Fibroblast of pulmonary artery (primary cell): ENCODE measurements at regions not wholly inside any gene's neighbourhood (a gene's known extent, or its start where the extent isn't known, plus 50 kb on each side); places are given as distances from the start of the nearest gene placed in this dataset.

Source experiments
- DNase-seq: peaks from one replicate; pipeline ENCODE4 v3.0.0-alpha.2; 2010; ENCODE audit warnings: low read depth
- H3K4me3 ChIP-seq: replicated peaks from 2 replicates; pipeline ENCODE4 v1.5.1; 2011; ENCODE audit warnings: low read depth, mild to moderate bottlenecking, control low read depth, low read length, moderate library complexity
- CTCF ChIP-seq: IDR thresholded peaks from 2 replicates; pipeline ENCODE4 v1.5.1; 2011; ENCODE audit warnings: mild to moderate bottlenecking, control low read depth, low read length, inconsistent platforms; ENCODE audit errors: missing control alignments

- H3K4me3 ChIP-seq: no peak overlapping the region
- no peak for TF ChIP-seq CTCF
- no peak for DNase-seq
These were observed 462.1 kb upstream of the DEPDC1 start for GRCh38 chr1:68958958-68959357.

- no peak overlapping the region for H3K4me3 ChIP-seq
These were observed 462.7 kb upstream of the DEPDC1 start for GRCh38 chr1:68959461-68960030.

GRCh38 chr1:68961143-68961542, 464.3 kb upstream of the DEPDC1 start:
- TF ChIP-seq CTCF: no peak
- no peak overlapping the region for H3K4me3 ChIP-seq
- no peak for DNase-seq

More at GRCh38 chr1:68959461-68960030, 462.7 kb upstream of the DEPDC1 start:
- TF ChIP-seq CTCF: no peak
- DNase-seq: no peak

- no peak overlapping the region for H3K4me3 ChIP-seq
- no peak for DNase-seq
- TF ChIP-seq CTCF: no peak
These were observed 466.5 kb upstream of the DEPDC1 start for GRCh38 chr1:68963353-68963752.

GRCh38 chr1:68969441-68969840, 472.6 kb upstream of the DEPDC1 start:
- H3K4me3 ChIP-seq: no peak overlapping the region
- no peak for DNase-seq
- no peak for TF ChIP-seq CTCF

- no peak overlapping the region for H3K4me3 ChIP-seq
- TF ChIP-seq CTCF: no peak
- DNase-seq: no peak
These were observed 473.7 kb upstream of the DEPDC1 start for GRCh38 chr1:68970571-68970970.
